Gastroesophageal sphincter (tissue), 4 donors: ENCODE measurements at regions not wholly inside any gene's neighbourhood (a gene's known extent, or its start where the extent isn't known, plus 50 kb on each side); places are given as distances from the start of the nearest gene placed in this dataset.

Experiments
- ATAC-seq: fragments of 150-250 bp; one replicate; pipeline ENCODE4 v1.9.1; 2016; ENCODE audit warnings: mild to moderate bottlenecking, moderate library complexity
- H3K27ac ChIP-seq, 4 donors: fragments of 200-600 bp; sonication (generic) in 3 of 4; 1 replicate in 3 of 4; 2 replicates in 1 of 4; pipeline ENCODE4 v1.5.1; 2016 to 2019
- H3K27me3 ChIP-seq: fragments of 200-600 bp; sonication (generic); one replicate; pipeline ENCODE4 v1.5.1; 2019
- H3K36me3 ChIP-seq, 2 donors: fragments of 200-600 bp; sonication (generic); one replicate each; pipeline ENCODE4 v1.5.1; 2019; ENCODE audit warnings: control low read depth in 1 of 2
- H3K4me1 ChIP-seq, 3 donors: fragments of 200-600 bp; sonication (generic); 1 replicate in 2 of 3; 2 replicates in 1 of 3; pipeline ENCODE4 v1.5.1; 2016 to 2019; ENCODE audit warnings: control low read depth in 2 of 3
- H3K4me3 ChIP-seq, 2 donors: fragments of 200-600 bp; sonication (generic); one replicate each; pipeline ENCODE4 v1.5.1; 2019; ENCODE audit warnings: mild to moderate bottlenecking in 1 of 2, moderate library complexity in 1 of 2
- H3K9me3 ChIP-seq, 3 donors: fragments of 200-600 bp; sonication (generic); one replicate each; pipeline ENCODE4 v1.5.1; 2017 to 2019; ENCODE audit warnings: control low read depth in 2 of 3
- CTCF ChIP-seq, 4 experiments: fragments of 200-600 bp in 2 of 4; fragments of 450-650 bp in 2 of 4; sonication (generic) in 1 of 4; IDR thresholded peaks; one replicate each; pipeline ENCODE4 v1.5.1; 2017 to 2019; ENCODE audit warnings: antibody characterized with exemption in 4 of 4, mild to moderate bottlenecking in 2 of 4, moderate library complexity in 2 of 4
- EP300 ChIP-seq: sonication (generic); formaldehyde crosslinking; IDR thresholded peaks from one replicate; pipeline ENCODE4 v1.6.1; 2017; ENCODE audit warnings: antibody characterized with exemption, mild to moderate bottlenecking
- POLR2A ChIP-seq, 2 donors: fragments of 450-650 bp; IDR thresholded peaks; one replicate each; pipeline ENCODE4 v1.6.1; 2017; ENCODE audit warnings: antibody characterized with exemption in 2 of 2, mild to moderate bottlenecking in 2 of 2, moderate library complexity in 1 of 2
- POLR2AphosphoS5 ChIP-seq: sonication (generic); formaldehyde crosslinking; IDR thresholded peaks from one replicate; pipeline ENCODE4 v1.6.1; 2017; ENCODE audit warnings: antibody characterized with exemption
- WGBS, 2 donors: methylation state at CpG; one replicate each; pipeline ENCODE4 v1.1.5; 2018; ENCODE audit warnings: low coverage in 1 of 2; 5-methylcytosine and 5-hydroxymethylcytosine counted together

- Histone ChIP-seq H3K36me3 (no peaks in the 10 kb centered on the region), H3K9me3 (peaks cover 0 to 14% (median 0%) of the 10 kb centered on the region in 3 donors), H3K27ac (no peak overlapping the region), H3K27me3 (no peaks in the 10 kb centered on the region), H3K4me3 (no peak overlapping the region), H3K4me1 (no peaks in the 10 kb centered on the region)
- WGBS, 2 donors: 25 to 100% methylated on average over 1 of the region's 1 CpG
- ATAC-seq: no peak
- TF ChIP-seq EP300: no peak
These were observed 75.8 kb upstream of the CDH12 start for GRCh38 chr5:22928821-22929482.

- Histone ChIP-seq H3K36me3 (no peaks in the 10 kb centered on the region), H3K27me3 (no peaks in the 10 kb centered on the region), H3K4me3 (no peak overlapping the region), H3K4me1 (no peaks in the 10 kb centered on the region), H3K9me3 (peaks cover 0 to 14% (median 0%) of the 10 kb centered on the region in 3 donors), H3K27ac (no peak overlapping the region)
- ATAC-seq: no peak
- TF ChIP-seq POLR2A (IDR thresholded peaks at IDR 0.05): no peak
- TF ChIP-seq EP300: no peak
- 17 to 21% methylated on average over 1 of the region's 1 CpG for WGBS, 2 donors
These were observed 73.4 kb upstream of the CDH12 start for GRCh38 chr5:22926574-22926973.

GRCh38 chr5:22918511-22918910, 65.4 kb upstream of the CDH12 start:
- Histone ChIP-seq H3K4me3 (no peak overlapping the region), H3K4me1 (no peaks in the 10 kb centered on the region), H3K27me3 (no peaks in the 10 kb centered on the region), H3K27ac (no peak overlapping the region), H3K9me3 (no peaks in the 10 kb centered on the region), H3K36me3 (no peaks in the 10 kb centered on the region)
- TF ChIP-seq CTCF (IDR thresholded peaks at IDR 0.05): no peak
- TF ChIP-seq EP300: no peak
- no peak for TF ChIP-seq POLR2AphosphoS5
- ATAC-seq: no peak
- WGBS, 2 donors: 41 to 73% methylated on average over 3 to 4 of the region's 4 CpGs

- TF ChIP-seq EP300 (no peak), CTCF (IDR thresholded peaks at IDR 0.05) (no peak), POLR2A (IDR thresholded peaks at IDR 0.05) (no peak), POLR2AphosphoS5 (no peak)
- H3K36me3 ChIP-seq: no peaks in the 10 kb centered on the region
- H3K27ac ChIP-seq: no peak overlapping the region
- no peaks in the 10 kb centered on the region for H3K27me3 ChIP-seq
- 56 to 65% methylated on average over 1 of the region's 1 CpG for WGBS, 2 donors
- no peaks in the 10 kb centered on the region for H3K4me1 ChIP-seq
- ATAC-seq: no peak
- no peaks in the 10 kb centered on the region for H3K9me3 ChIP-seq
- no peak overlapping the region for H3K4me3 ChIP-seq
These were observed 63.2 kb upstream of the CDH12 start for GRCh38 chr5:22916393-22916792.

GRCh38 chr5:22911019-22911418, 57.9 kb upstream of the CDH12 start:
- Histone ChIP-seq H3K36me3 (no peaks in the 10 kb centered on the region), H3K27me3 (no peaks in the 10 kb centered on the region), H3K4me3 (no peak overlapping the region), H3K9me3 (no peaks in the 10 kb centered on the region), H3K27ac (no peak overlapping the region), H3K4me1 (no peaks in the 10 kb centered on the region)
- no peak for ATAC-seq
- TF ChIP-seq EP300 (no peak), POLR2A (IDR thresholded peaks at IDR 0.05) (no peak), CTCF (IDR thresholded peaks at IDR 0.05) (no peak), POLR2AphosphoS5 (no peak)

GRCh38 chr5:22910523-22910922, 57.4 kb upstream of the CDH12 start:
- TF ChIP-seq POLR2AphosphoS5 (no peak), CTCF (IDR thresholded peaks at IDR 0.05) (no peak), POLR2A (IDR thresholded peaks at IDR 0.05) (no peak), EP300 (no peak)
- Histone ChIP-seq H3K27me3 (no peaks in the 10 kb centered on the region), H3K4me3 (no peak overlapping the region), H3K36me3 (no peaks in the 10 kb centered on the region), H3K9me3 (no peaks in the 10 kb centered on the region), H3K27ac (no peak overlapping the region), H3K4me1 (no peaks in the 10 kb centered on the region)
- 85 to 91% methylated on average over 1 of the region's 1 CpG for WGBS, 2 donors
- ATAC-seq: no peak
